Uterus (tissue), 2 donors: ENCODE measurements at regions not wholly inside any gene's neighbourhood (a gene's known extent, or its start where the extent isn't known, plus 50 kb on each side); places are given as distances from the start of the nearest gene placed in this dataset.

Experiments
- CTCF ChIP-seq, 4 experiments: fragments of 200-600 bp in 2 of 4; fragments of 450-650 bp in 2 of 4; sonication (generic) in 2 of 4; IDR thresholded peaks; one replicate each; pipeline ENCODE4 v1.5.1; 2016 to 2019; ENCODE audit warnings: antibody characterized with exemption in 4 of 4, mild to moderate bottlenecking in 2 of 4, moderate library complexity in 1 of 4
- POLR2A ChIP-seq, 2 donors: fragments of 450-650 bp; IDR thresholded peaks; one replicate each; pipeline ENCODE4 v1.6.1; 2016; ENCODE audit warnings: antibody characterized with exemption in 2 of 2, mild to moderate bottlenecking in 1 of 2, moderate library complexity in 1 of 2

GRCh38 chr4:103982454-103982853, 262.7 kb upstream of the TACR3 start:
- TF ChIP-seq POLR2A (IDR thresholded peaks at IDR 0.05) (no peak), CTCF (IDR thresholded peaks at IDR 0.05) (no peak)
